ENCODE measurements at regions not wholly inside any gene's neighbourhood (a gene's known extent, or its start where the extent isn't known, plus 50 kb on each side); places are given as distances from the start of the nearest gene placed in this dataset.
"Not testable (repeated sequence)": the region's sequence is repeated elsewhere in the genome, so short reads cannot be mapped to it uniquely, and the experiment has no call there.

GRCh38 chr11:38809521-38809920, 2211.5 kb upstream of the RAG2 start:
- H3K27me3 Mint-ChIP-seq = no peaks in the 10 kb centered on the region
- H3K9me3 Mint-ChIP-seq = peaks cover 3% of the 10 kb centered on the region
- ATAC-seq = no peak
- no peaks in the 10 kb centered on the region for H3K4me1 Mint-ChIP-seq
- no peak overlapping the region for H3K4me3 Mint-ChIP-seq
- H3K36me3 Mint-ChIP-seq = no peaks in the 10 kb centered on the region
- no peak overlapping the region for H3K27ac Mint-ChIP-seq

DNA sequence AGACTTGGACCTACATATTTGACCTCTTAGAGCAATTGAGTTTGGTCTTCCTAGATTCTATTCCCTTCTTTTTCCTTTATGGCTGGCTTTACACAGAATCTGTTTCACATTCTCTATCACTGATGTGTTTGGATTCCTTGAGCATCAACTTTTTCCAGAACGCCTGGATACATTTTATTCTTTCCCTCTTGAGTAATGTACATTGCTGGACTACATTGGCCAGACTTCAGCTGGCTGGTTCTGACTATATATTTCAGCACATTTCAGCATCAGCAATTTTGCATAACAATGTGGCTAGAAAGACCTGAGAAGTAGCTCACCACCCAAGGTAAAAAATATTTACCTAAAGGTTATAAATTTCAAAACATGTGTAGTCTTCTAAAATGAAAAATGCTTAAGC, 2198.2 kb upstream of the RAG2 start:
- Mint-ChIP-seq H3K4me1 (no peaks in the 10 kb centered on the region), H3K27ac (no peak overlapping the region), H3K27me3 (no peaks in the 10 kb centered on the region), H3K36me3 (no peaks in the 10 kb centered on the region), H3K9me3 (peaks cover 3% of the 10 kb centered on the region), H3K4me3 (no peak overlapping the region)
- no peak for ATAC-seq

GRCh38 chr11:38795027-38795426, 2197.0 kb upstream of the RAG2 start:
- no peaks in the 10 kb centered on the region for H3K4me1 Mint-ChIP-seq
- H3K27ac Mint-ChIP-seq = no peak overlapping the region
- H3K9me3 Mint-ChIP-seq = peaks cover 3% of the 10 kb centered on the region
- no peaks in the 10 kb centered on the region for H3K27me3 Mint-ChIP-seq
- ATAC-seq = no peak
- no peaks in the 10 kb centered on the region for H3K36me3 Mint-ChIP-seq
- no peak overlapping the region for H3K4me3 Mint-ChIP-seq

GRCh38 chr11:38791346-38791961, 2193.4 kb upstream of the RAG2 start:
- Mint-ChIP-seq H3K4me1 (no peaks in the 10 kb centered on the region), H3K36me3 (no peaks in the 10 kb centered on the region), H3K27ac (no peak overlapping the region), H3K4me3 (no peak overlapping the region), H3K27me3 (no peaks in the 10 kb centered on the region), H3K9me3 (peaks cover 4% of the 10 kb centered on the region)
- ATAC-seq = no peak

GRCh38 chr11:38788561-38788960, 2190.5 kb upstream of the RAG2 start:
- no peaks in the 10 kb centered on the region for H3K36me3 Mint-ChIP-seq
- no peak for ATAC-seq
- H3K4me1 Mint-ChIP-seq = no peaks in the 10 kb centered on the region
- H3K9me3 Mint-ChIP-seq = peaks cover 4% of the 10 kb centered on the region
- no peak overlapping the region for H3K27ac Mint-ChIP-seq
- H3K27me3 Mint-ChIP-seq = no peaks in the 10 kb centered on the region
- no peak overlapping the region for H3K4me3 Mint-ChIP-seq

DNA sequence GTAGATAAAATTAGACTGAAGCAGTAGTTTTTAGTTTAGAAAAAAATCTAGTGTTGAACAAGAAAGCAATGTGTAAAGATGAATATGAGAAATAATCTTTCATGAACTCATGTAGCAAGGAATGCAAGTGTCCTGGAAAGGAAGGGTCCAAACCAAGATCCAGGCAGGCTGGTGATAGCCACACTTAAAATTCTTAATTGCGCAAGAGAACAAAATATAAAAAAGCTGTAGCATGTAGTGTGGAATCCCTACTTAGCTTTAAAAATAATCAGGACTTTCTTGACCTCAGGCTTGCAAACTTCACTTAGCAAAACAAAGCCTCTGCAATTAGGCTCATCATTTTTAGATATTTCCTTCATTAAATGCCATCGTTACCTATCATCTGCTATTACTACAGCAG, 2186.1 kb upstream of the RAG2 start:
- no peak for ATAC-seq
- H3K4me3 Mint-ChIP-seq = no peak overlapping the region

DNA sequence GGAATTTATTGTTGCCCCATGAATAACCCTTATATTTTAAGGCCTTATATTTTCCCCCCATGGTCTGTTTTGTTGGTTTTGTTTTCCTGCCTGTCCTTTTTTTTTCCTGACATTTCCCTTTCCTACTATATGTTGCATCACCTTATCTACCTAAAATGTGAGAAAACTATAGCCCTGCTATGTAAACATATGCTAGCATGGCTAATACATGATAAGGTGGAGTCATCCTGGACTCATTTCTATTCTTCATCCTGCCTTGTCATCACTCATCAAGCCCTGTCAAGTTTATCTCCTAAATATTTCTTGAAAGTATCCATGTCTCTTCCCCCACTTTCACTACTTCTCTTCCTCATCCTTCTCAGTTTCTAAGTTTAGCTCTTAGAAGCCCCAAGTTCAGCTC, 2168.8 kb upstream of the RAG2 start:
- H3K4me3 Mint-ChIP-seq = no peak overlapping the region
- no peaks in the 10 kb centered on the region for H3K4me1 Mint-ChIP-seq
- no peak for ATAC-seq
- peaks cover 3% of the 10 kb centered on the region for H3K9me3 Mint-ChIP-seq
- no peak overlapping the region for H3K27ac Mint-ChIP-seq
- no peaks in the 10 kb centered on the region for H3K27me3 Mint-ChIP-seq
- no peaks in the 10 kb centered on the region for H3K36me3 Mint-ChIP-seq

More for the DNA sequence above, 2186.1 kb upstream of the RAG2 start:
- H3K36me3 Mint-ChIP-seq = no peaks in the 10 kb centered on the region
- no peak overlapping the region for H3K27ac Mint-ChIP-seq
- no peaks in the 10 kb centered on the region for H3K27me3 Mint-ChIP-seq
- H3K4me1 Mint-ChIP-seq = no peaks in the 10 kb centered on the region
- H3K9me3 Mint-ChIP-seq = peaks cover 7% of the 10 kb centered on the region

DNA sequence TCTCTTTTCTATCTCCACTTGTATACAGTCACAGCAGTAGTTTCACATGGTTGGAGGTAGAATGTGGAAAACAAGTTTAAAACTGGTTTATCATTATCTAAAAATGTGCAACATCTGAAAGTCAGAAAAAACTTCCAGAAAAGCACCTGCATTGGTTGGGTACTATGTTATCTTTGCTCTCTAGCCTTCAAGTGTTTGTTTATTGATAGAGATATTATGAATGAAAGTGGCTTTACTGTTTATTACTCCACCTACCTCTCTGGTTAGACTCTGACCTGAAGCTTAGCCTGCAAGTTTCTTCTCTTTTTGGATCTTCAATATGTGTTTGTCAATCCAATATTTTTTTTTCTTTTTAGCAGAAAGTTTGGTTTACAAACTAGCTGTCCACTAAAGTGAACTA, 2161.4 kb upstream of the RAG2 start:
- H3K36me3 Mint-ChIP-seq = no peaks in the 10 kb centered on the region
- H3K27me3 Mint-ChIP-seq = no peaks in the 10 kb centered on the region
- H3K27ac Mint-ChIP-seq = no peak overlapping the region
- no peak overlapping the region for H3K4me3 Mint-ChIP-seq
- H3K4me1 Mint-ChIP-seq = no peaks in the 10 kb centered on the region
- no peak for ATAC-seq
- H3K9me3 Mint-ChIP-seq = peaks cover 3% of the 10 kb centered on the region

DNA sequence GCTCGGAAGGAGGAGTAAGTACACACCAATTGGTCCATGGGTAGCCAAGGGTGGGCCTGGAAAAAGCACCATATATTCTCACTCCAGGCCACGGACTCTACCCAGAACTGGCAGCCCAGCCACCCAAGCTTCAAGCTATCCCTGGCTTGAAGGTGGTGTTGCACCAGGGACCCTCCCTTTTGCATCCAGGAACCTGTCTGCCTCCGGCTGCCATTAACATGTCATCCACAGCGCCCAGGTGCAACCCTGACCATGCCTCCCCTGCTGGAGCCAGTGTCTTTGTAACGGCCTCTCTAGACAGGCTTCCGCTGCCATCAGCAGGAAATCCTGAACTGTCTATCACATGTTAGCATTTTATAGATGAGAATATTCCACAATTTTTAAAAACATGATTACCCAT, 2158.5 kb upstream of the RAG2 start:
- no peak for ATAC-seq
- no peaks in the 10 kb centered on the region for H3K4me1 Mint-ChIP-seq
- H3K9me3 Mint-ChIP-seq = peaks cover 3% of the 10 kb centered on the region
- H3K4me3 Mint-ChIP-seq = no peak overlapping the region
- H3K27me3 Mint-ChIP-seq = no peaks in the 10 kb centered on the region
- H3K36me3 Mint-ChIP-seq = no peaks in the 10 kb centered on the region
- no peak overlapping the region for H3K27ac Mint-ChIP-seq

DNA sequence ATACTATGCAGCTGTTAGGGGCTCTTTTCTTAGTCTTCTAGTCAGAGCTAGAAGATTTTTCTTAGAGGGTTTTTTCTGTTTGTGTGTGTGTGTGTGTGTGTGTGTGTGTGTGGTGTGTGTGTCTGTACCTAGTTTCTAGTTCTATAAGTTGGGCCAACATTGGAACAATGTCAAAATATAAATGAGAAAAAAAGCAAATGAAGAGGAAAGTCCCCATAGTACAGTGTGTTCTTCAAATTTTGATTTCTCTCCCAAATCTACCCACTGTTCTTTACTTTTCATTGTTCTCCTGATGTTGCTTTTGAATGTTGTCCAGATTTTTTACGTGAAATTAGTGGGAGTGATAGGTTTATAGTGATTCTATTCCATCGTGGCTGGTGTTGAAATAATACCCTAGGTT, 2153.4 kb upstream of the RAG2 start:
- no peaks in the 10 kb centered on the region for H3K27me3 Mint-ChIP-seq
- no peak for ATAC-seq
- no peaks in the 10 kb centered on the region for H3K36me3 Mint-ChIP-seq
- no peak overlapping the region for H3K27ac Mint-ChIP-seq
- peaks cover 8% of the 10 kb centered on the region for H3K9me3 Mint-ChIP-seq
- H3K4me1 Mint-ChIP-seq = no peaks in the 10 kb centered on the region
- H3K4me3 Mint-ChIP-seq = no peak overlapping the region

DNA sequence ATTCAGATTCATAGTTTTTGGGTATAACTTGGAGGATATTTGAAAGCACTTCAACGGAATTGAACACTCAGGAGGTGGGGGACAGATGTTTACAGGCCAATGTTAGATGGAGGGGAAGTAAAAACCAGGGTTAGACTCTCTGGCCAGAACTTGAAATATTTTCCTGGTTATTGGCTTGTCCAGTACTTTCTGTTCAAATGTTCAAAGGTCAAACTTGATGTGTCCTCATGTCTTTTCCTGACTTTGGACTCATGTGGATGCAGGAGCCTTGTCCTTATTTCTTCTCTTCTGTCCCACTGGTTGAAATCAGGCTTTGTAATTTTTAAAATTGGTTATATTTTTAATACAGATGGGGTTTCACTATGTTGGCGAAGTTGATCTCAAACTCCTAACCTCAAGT, 2148.5 kb upstream of the RAG2 start:
- not testable (repeated sequence) for H3K36me3 Mint-ChIP-seq, H3K27me3 Mint-ChIP-seq, H3K27ac Mint-ChIP-seq, H3K4me1 Mint-ChIP-seq, H3K4me3 Mint-ChIP-seq, ATAC-seq, H3K9me3 Mint-ChIP-seq

- Mint-ChIP-seq H3K27ac (no peak overlapping the region), H3K4me3 (no peak overlapping the region), H3K4me1 (no peaks in the 10 kb centered on the region), H3K36me3 (no peaks in the 10 kb centered on the region), H3K27me3 (no peaks in the 10 kb centered on the region), H3K9me3 (peaks cover 5% of the 10 kb centered on the region)
- ATAC-seq = no peak
These were observed 2125.3 kb upstream of the RAG2 start for GRCh38 chr11:38723361-38723760.

DNA sequence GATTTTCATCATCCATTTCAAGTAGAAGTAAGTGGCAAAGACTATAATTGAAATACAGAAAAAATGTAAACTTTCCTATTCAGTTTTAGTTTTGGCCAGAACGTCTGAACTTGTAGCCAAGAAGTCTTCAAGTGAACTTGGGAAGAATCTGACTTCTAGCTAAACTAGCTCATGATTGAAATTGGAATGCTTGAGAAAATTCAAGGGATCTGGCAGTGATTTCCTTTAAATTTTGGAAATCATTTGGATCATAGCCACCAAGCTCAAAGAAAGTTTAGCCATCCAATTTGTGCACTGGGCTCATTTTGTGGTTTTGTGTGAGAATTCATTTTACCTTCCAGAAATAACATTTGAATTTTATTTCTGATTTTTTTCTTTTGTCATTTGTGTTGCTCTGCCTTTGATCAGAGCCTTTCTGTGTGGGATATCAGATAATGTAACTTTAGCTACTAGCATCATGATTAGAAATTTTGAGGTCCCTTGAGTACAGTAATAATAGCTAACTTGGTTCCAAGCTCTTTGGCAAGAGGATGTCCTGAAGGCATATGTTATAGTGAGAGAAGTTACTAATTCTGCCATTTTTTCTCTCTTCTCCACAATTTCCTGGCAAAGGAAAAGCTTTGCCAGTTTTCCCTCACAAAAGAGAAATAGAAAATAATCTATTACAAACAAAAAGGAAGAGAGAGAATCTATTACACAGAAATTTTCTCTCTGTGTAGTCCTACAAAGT, 2123.7 kb upstream of the RAG2 start:
- Mint-ChIP-seq H3K36me3 (no peaks in the 10 kb centered on the region), H3K9me3 (peaks cover 5% of the 10 kb centered on the region), H3K4me1 (no peaks in the 10 kb centered on the region), H3K27ac (no peak overlapping the region), H3K4me3 (no peak overlapping the region), H3K27me3 (no peaks in the 10 kb centered on the region)
- no peak for ATAC-seq

GRCh38 chr11:38718659-38719058, 2120.6 kb upstream of the RAG2 start:
- H3K4me3 Mint-ChIP-seq = no peak overlapping the region
- peaks cover 4% of the 10 kb centered on the region for H3K9me3 Mint-ChIP-seq
- H3K27me3 Mint-ChIP-seq = no peaks in the 10 kb centered on the region
- H3K4me1 Mint-ChIP-seq = no peaks in the 10 kb centered on the region
- no peak for ATAC-seq
- H3K36me3 Mint-ChIP-seq = no peaks in the 10 kb centered on the region
- H3K27ac Mint-ChIP-seq = no peak overlapping the region

- H3K27me3 Mint-ChIP-seq = no peaks in the 10 kb centered on the region
- no peak overlapping the region for H3K27ac Mint-ChIP-seq
- no peaks in the 10 kb centered on the region for H3K36me3 Mint-ChIP-seq
- H3K9me3 Mint-ChIP-seq = peaks cover 4% of the 10 kb centered on the region
- no peak for ATAC-seq
- no peak overlapping the region for H3K4me3 Mint-ChIP-seq
- no peaks in the 10 kb centered on the region for H3K4me1 Mint-ChIP-seq
These were observed 2120.0 kb upstream of the RAG2 start for GRCh38 chr11:38718049-38718448.

- Mint-ChIP-seq H3K4me1 (no peaks in the 10 kb centered on the region), H3K9me3 (peaks cover 4% of the 10 kb centered on the region), H3K4me3 (no peak overlapping the region), H3K36me3 (no peaks in the 10 kb centered on the region), H3K27ac (no peak overlapping the region), H3K27me3 (no peaks in the 10 kb centered on the region)
- no peak for ATAC-seq
These were observed 2113.1 kb upstream of the RAG2 start for GRCh38 chr11:38711110-38711509.

All from stimulated activated memory B cell treated with anti-CD40 and anti-IgM and Interleukin-4, amounts not matched to agents 10 μg/mL and 1 μg/mL and 100 μg/mL, for 72 hours (primary cell).